ENCODE measurements at regions not wholly inside any gene's neighbourhood (a gene's known extent, or its start where the extent isn't known, plus 50 kb on each side); places are given as distances from the start of the nearest gene placed in this dataset.

DNA sequence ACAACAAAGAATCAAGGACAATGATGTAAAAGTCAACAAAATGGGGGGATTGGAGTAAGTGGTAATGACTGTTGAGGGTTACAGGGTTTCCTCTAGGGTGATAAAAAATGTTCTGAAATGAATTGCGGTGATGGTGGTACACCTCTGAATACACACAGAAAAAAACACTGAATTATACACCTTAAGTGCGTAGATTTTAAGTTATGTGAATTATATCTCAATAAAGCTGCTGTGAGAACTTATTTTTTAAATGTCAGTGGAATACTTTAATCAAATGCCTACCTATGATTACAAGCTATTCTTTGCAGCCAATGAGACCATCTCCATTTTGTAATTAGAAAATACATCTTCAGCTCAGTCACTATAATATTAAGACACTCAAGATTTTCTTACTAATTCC lies 53.5 kb downstream of the ZNF608 start:
- H3K4me1 Mint-ChIP-seq (ENCODE audit: low read depth), result no peaks in the 10 kb centered on the region
- H3K36me3 Mint-ChIP-seq (ENCODE audit: low read depth), result no peaks in the 10 kb centered on the region
- H3K4me3 Mint-ChIP-seq, result no peak overlapping the region
- peaks cover 3% of the 10 kb centered on the region for H3K27me3 Mint-ChIP-seq
- TF ChIP-seq, protein P1, sequence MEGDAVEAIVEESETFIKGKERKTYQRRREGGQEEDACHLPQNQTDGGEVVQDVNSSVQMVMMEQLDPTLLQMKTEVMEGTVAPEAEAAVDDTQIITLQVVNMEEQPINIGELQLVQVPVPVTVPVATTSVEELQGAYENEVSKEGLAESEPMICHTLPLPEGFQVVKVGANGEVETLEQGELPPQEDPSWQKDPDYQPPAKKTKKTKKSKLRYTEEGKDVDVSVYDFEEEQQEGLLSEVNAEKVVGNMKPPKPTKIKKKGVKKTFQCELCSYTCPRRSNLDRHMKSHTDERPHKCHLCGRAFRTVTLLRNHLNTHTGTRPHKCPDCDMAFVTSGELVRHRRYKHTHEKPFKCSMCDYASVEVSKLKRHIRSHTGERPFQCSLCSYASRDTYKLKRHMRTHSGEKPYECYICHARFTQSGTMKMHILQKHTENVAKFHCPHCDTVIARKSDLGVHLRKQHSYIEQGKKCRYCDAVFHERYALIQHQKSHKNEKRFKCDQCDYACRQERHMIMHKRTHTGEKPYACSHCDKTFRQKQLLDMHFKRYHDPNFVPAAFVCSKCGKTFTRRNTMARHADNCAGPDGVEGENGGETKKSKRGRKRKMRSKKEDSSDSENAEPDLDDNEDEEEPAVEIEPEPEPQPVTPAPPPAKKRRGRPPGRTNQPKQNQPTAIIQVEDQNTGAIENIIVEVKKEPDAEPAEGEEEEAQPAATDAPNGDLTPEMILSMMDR (IDR thresholded peaks at IDR 0.05), result no peak
- DNase-seq, result no peak
- POLR2A ChIA-PET, result no interaction called here
- peaks cover 3% of the 10 kb centered on the region for H3K9me3 Mint-ChIP-seq
- CTCF ChIA-PET, result no interaction called here
- intact Hi-C loops (cut with micrococcal nuclease), result no loop called here
- ATAC-seq, result no peak
- no peak overlapping the region for H3K27ac Mint-ChIP-seq

DNA sequence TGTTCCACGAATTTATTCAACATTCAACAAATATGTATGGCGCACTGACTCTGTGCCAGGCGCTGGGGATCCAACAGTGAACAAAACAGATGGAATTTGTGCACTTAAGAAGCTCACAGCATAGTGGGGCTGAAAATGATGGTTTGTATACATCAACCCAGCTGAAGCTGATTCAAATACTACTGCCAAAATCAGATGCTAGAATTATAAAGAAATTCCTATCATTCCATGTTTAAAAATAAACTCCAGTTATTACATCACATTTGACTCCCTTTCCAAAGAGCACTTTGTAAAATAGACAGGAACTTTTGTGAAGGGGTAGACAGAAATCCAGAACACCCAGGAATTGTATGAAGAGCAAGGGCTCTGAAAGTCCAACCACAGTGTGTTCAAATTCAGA lies 54.1 kb downstream of the ZNF608 start:
- no peak overlapping the region for H3K4me3 Mint-ChIP-seq
- no peaks in the 10 kb centered on the region for H3K36me3 Mint-ChIP-seq (ENCODE audit: low read depth)
- intact Hi-C loops (cut with micrococcal nuclease), result no loop called here
- POLR2A ChIA-PET, result no interaction called here
- no peaks in the 10 kb centered on the region for H3K4me1 Mint-ChIP-seq (ENCODE audit: low read depth)
- CTCF ChIA-PET, result no interaction called here
- no peak overlapping the region for H3K27ac Mint-ChIP-seq
- DNase-seq, result no peak
- TF ChIP-seq, protein P1 (IDR thresholded peaks at IDR 0.05), result no peak
- H3K27me3 Mint-ChIP-seq, result peaks cover 3% of the 10 kb centered on the region
- H3K9me3 Mint-ChIP-seq, result peaks cover 3% of the 10 kb centered on the region
- ATAC-seq, result no peak

DNA sequence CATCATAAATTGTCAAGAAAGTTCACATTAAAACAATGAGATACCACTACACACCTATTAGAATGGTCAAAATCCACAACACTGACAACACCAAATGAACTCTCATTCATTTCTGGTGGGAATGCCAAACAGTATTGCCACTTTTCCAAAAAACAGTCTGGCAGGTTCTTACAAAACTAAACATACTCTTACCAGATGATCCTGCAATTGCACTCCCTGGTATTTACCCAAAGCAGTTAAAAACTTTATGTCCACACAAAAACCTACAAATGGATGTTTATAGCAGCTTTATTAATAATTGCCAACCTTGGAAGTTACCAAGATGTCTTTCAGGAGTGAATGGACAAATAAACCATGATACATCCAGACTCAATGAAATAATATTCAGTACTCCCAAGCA lies 56.8 kb downstream of the ZNF608 start:
- H3K4me1 Mint-ChIP-seq (ENCODE audit: low read depth), result no peaks in the 10 kb centered on the region
- POLR2A ChIA-PET, result no interaction called here

DNA sequence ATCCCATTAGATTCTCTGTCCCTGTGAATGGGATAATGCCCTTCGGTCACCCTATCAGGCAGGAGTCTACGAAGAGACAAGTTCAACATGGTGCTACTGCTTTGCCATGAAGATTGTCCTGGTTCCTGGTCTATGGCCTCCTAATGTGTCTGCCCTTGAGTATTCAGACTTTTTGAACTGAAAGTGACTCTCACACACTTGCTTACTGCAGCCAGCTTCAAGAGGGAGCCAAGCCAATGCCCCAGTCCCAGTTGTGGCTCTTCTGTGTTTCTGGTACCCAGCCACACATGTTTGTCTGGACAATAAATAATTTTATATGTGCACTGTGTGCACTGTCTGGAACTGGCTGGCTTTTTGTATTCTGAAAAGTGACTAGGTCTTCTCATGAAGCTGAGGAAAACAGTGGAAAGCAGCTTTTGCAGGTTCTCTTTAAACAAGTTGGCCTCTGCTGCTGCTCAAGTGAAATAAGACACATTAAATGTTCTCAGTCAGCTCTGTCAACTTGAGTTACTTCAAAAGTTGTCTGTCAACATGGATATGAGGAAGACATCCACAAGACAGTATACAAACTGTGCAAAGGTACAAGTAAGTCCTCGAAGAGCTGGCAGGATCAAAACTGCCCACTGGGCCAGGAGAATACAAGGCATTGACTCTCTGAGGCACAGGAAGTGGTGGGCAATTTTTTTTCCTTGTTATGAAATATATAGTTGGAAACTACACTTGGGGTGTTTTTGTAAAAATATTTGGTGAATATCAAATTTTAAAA lies 60.0 kb downstream of the ZNF608 start:
- Mint-ChIP-seq H3K27me3 (no peaks in the 10 kb centered on the region), H3K4me3 (no peak overlapping the region), H3K9me3 (no peaks in the 10 kb centered on the region), H3K36me3 (ENCODE audit: low read depth) (no peaks in the 10 kb centered on the region), H3K4me1 (ENCODE audit: low read depth) (no peaks in the 10 kb centered on the region), H3K27ac (no peak overlapping the region)
- DNase-seq (no peak), ATAC-seq (no peak)
- ChIA-PET CTCF (no interaction called here), POLR2A (interaction anchor here (0.6 to 1.1 kb wide), 2 partner anchors 37 to 217 kb away, joined by 3 to 6 read pairs; no protein-coding TSS in a partner anchor)
- TF ChIP-seq, protein P1 (IDR thresholded peaks at IDR 0.05), result no peak
- intact Hi-C loops (cut with micrococcal nuclease), result no loop called here

More for the DNA sequence above, 56.8 kb downstream of the ZNF608 start:
- no peak for ATAC-seq
- Mint-ChIP-seq H3K4me3 (no peak overlapping the region), H3K27ac (no peak overlapping the region), H3K36me3 (ENCODE audit: low read depth) (no peaks in the 10 kb centered on the region), H3K27me3 (no peaks in the 10 kb centered on the region), H3K9me3 (no peaks in the 10 kb centered on the region)
- intact Hi-C loops (cut with micrococcal nuclease), result no loop called here
- CTCF ChIA-PET, result no interaction called here
- TF ChIP-seq, protein P1 (IDR thresholded peaks at IDR 0.05), result no peak
- DNase-seq, result no peak

DNA sequence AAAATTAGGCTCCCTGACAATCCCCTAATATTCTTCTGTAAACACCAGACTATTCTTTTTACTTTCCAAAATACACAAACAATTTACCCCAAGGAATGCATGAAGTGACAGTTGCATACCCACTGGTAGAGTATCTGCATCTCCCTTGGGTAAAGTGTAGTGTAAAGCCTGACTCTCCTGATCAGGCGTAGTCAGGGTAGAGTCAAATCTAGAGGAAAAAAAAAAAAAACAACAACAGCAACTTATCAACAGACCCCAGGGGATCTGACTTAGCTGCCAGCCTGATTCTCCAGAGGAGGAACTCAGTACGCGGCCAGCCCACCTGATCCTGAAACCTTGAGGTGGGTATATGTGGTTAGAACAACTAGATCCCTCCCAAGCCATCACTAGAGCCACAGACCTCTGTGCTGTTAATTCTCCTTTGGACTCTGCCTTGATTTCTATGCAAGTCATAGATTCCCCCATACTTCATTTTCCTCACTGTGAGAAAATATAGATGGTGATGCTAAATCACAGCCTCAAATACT lies 61.0 kb downstream of the ZNF608 start:
- Mint-ChIP-seq H3K36me3 (ENCODE audit: low read depth) (no peaks in the 10 kb centered on the region), H3K27ac (no peak overlapping the region), H3K27me3 (no peaks in the 10 kb centered on the region), H3K9me3 (no peaks in the 10 kb centered on the region), H3K4me3 (no peak overlapping the region), H3K4me1 (ENCODE audit: low read depth) (no peaks in the 10 kb centered on the region)
- DNase-seq (no peak), ATAC-seq (no peak)
- TF ChIP-seq, protein P1 (IDR thresholded peaks at IDR 0.05), result no peak
- ChIA-PET POLR2A (no interaction called here), CTCF (no interaction called here)
- intact Hi-C loops (cut with micrococcal nuclease), result no loop called here
